GM21529 (cell line): ENCODE measurements at regions not wholly inside any gene's neighbourhood (a gene's known extent, or its start where the extent isn't known, plus 50 kb on each side); places are given as distances from the start of the nearest gene placed in this dataset.

Experiments used
- ATAC-seq: cut with Tn5 transposase; IDR thresholded peaks from one replicate; pipeline ENCODE4 v1.9.1; 2021; ENCODE audit not compliant: unreplicated experiment

- no peak for ATAC-seq
Measured at GRCh38 chr3:95418251-95418650, 1355.4 kb downstream of the NSUN3 start.

- no peak for ATAC-seq
Measured at GRCh38 chr3:95424279-95424678, 1361.4 kb downstream of the NSUN3 start.

DNA sequence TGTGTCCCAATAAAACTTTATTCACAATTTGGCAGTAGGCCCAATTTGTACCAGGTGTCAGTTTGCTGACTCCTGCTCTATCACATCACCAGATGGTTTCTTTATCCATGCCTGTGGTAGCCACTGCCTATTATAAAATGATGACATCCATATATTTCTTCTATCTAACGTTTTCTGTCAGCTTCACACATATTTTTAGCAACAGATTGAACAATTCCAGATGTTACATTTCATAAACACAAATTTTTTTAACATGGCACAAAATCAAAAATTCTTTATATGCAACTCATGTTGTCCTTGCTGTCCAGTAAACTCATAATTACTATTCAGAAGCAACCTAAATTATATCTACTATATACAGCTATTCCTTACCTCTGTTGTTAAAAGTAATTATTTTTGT, 1371.6 kb downstream of the NSUN3 start:
- ATAC-seq: no peak

DNA sequence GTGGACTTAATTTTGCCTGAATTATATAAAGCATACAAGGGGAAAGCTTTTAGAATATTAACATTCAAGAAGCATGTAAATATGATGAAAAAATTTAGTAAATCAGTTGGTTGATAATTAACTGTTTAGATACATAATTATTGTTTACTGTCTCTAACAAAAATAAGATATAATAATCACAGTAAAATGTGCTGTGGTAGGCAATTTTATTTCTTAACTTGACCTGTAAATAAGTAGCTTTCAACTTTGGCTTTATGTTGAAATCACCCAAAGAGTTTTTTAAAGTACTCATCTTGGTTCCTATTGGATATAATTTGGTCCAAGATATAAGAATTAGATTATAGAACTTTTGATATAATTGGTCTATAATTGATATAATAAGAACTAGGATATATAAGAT, 1374.5 kb downstream of the NSUN3 start:
- no peak for ATAC-seq

DNA sequence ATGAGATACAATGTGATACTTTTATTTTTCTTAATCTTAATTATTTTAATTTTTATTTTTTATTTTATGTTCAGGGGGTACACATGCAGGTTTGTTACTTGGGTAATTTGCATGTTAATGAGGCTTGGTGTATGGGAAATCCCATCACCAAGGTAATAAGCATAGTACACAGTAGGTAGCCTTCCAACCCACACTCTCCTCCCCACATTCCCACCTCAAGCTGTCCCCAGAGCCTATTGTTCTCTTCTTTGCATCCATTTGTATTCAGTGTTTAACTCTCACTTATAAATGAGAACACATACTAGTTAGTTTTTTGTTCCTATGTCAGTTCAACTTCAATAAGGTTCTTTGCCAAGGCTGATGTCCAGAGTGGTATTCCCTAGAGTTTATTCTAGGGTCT, 1375.4 kb downstream of the NSUN3 start:
- ATAC-seq: no peak

DNA sequence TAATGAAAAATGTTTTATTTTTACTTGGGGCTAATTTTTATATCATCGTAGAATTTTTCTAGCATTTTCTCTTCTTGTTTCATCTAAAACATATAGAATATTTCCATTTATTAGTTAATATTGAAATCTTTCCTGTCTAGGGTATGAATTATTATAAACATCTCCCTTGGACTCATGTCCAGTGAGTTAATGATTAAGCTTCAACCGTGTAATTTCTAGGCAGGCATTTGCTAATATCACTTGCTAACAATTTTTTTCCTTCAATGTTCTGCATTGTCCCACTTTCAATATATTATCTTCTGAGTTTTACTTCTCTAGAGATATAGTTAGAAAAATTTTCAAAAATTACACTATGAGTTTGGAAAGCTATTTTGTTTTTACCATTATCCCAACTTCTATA, 1371.6 kb upstream of the EPHA6 start:
- ATAC-seq: no peak

- ATAC-seq: no peak
Measured at GRCh38 chr3:95449841-95450240, 1364.6 kb upstream of the EPHA6 start.

DNA sequence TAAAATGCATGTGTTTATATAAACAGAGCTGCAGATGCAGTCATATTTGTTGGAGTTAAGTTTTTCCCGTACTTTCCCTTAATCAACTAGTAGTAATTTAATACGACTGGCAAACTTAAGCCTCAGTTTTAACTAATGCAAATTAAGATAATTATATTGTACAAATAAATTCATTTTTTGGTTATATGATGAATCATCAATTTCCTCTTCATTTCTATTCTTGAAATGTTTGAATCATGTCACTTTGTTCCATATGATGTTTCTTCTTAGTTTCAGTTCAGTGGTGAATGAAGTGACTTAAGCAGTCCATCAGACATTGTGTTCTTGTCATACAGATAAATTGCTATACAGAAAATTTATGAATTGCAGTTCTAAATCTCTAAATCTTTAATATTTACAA, 1361.2 kb upstream of the EPHA6 start:
- no peak for ATAC-seq

GRCh38 chr3:95456835-95457234, 1357.6 kb upstream of the EPHA6 start:
- ATAC-seq: no peak

- ATAC-seq: no peak
Measured at GRCh38 chr3:95459706-95460105, 1354.7 kb upstream of the EPHA6 start.

GRCh38 chr3:95460274-95460673, 1354.1 kb upstream of the EPHA6 start:
- no peak for ATAC-seq

GRCh38 chr3:95462161-95462560, 1352.2 kb upstream of the EPHA6 start:
- ATAC-seq: no peak

- ATAC-seq: no peak
Measured at GRCh38 chr3:95464346-95464745, 1350.0 kb upstream of the EPHA6 start.

GRCh38 chr3:95468331-95468730, 1346.1 kb upstream of the EPHA6 start:
- ATAC-seq: no peak

- no peak for ATAC-seq
Measured at GRCh38 chr3:95474338-95474737, 1340.1 kb upstream of the EPHA6 start.

DNA sequence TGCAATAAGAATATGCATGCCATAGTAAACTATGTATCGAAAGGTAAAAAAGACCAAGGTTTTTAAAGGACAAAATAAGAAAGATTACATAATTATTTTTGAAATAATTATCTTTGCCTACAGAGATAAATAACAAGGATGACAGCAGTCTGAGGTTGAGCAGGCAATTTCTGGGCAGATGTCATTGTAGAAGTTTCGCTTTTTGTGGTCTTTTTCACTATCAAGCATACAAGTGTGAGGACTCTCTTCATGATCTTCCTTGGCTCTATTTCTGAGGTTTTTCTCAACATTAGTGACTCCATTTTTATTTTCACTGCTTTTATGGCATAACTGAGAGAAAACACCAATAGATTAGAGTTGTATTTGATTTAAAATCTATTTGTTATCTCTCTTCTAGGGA, 1337.9 kb upstream of the EPHA6 start:
- ATAC-seq: no peak

DNA sequence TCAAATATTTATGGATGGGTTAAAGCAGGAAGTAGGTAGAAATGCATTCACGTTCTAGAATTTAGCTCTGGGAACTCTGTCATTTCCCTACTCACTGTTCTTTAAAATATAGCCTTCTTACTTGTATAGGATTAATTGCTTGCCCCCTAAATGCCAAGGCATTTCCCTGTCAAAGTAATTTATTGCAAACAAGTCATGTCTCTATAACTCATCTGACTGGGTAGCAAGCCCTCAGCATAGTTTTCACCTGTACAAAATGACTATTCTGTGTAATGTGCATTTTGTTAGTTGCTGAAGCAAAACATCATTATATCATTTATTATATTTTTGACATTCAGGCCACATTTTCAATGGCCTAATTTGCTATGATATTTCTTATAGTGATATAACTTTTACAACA, 1308.2 kb upstream of the EPHA6 start:
- ATAC-seq: no peak

- ATAC-seq: no peak
Measured at GRCh38 chr3:95508124-95508523, 1306.3 kb upstream of the EPHA6 start.

- no peak for ATAC-seq
Measured at GRCh38 chr3:95511828-95512227, 1302.6 kb upstream of the EPHA6 start.

DNA sequence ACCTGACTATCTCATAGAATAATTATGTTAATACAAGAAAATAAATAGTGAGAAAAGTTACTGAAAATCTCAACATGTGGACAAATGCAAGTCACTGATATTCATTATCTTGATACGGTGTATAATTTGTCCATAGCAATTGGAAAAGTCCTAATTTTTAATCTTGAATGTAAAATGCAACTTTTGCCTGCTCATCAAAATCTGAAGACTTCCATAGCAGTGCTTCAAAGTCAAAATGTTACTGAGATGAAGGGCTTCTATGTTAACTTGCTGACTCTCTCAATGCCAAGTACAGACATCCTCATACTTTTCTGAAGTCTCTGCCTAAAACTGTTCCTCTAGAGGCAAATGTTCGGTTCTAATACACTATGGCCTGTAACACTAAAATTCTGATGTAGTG, 1300.1 kb upstream of the EPHA6 start:
- no peak for ATAC-seq

DNA sequence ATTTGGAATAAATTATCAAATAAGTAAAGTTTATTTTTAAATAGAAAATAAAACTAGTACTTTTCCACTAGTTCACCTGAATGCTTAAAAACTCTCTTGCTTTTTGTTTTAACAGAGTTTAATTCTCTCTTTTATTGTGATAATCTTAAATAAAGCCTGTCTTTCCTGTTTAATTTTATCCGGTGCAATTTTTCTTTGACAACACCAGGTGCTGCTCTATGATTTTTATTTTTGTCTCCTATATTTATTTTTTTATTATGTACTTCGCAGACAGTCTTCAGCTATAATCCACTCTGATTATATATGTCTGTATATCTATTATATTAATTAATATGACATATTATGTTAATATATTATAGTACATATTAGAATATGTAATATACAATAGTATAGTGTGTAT, 1293.0 kb upstream of the EPHA6 start:
- ATAC-seq: no peak

DNA sequence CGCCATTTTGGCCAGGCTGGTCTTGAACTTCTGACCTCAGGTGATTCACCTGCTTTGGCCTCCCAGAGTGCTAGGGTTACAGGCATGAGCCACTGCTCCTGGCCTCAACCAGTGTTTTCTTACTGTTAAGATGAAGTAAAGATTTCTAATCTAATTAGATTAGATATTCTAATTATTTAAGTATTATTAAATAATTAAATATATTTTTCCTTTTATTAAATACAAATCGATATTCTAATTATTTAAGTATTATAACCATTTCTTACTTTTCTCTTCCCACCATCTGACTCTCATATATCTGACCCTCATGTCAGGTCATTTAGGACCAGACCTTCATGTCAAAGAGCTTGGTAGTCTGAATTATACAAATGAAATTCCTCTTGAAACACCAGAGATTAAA, 1291.9 kb upstream of the EPHA6 start:
- no peak for ATAC-seq

DNA sequence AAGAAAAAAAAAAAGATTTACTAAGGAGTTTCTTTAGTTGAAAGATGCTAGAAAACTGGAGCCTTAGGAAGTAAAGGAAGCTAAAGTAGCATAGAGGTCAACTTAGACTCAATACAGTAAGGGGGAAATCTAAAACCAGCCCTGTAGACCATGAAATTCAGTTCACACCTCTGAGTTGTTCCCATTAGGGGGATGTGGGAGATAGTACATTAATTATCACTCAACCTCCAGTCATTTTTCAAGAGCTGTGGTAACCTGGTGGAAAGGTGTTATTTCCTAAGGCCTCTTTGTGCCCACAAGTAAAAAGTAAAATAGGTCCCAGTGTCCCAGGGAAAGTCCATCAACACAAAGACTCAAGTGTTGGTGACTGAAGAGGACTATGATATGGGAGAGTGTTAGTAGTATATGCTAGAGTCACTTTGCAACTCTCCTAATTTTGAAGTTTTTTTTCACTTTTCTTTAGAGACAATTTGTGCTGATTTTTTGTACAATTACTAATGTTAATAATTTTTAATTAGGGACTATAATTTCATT, 1274.4 kb upstream of the EPHA6 start:
- no peak for ATAC-seq

DNA sequence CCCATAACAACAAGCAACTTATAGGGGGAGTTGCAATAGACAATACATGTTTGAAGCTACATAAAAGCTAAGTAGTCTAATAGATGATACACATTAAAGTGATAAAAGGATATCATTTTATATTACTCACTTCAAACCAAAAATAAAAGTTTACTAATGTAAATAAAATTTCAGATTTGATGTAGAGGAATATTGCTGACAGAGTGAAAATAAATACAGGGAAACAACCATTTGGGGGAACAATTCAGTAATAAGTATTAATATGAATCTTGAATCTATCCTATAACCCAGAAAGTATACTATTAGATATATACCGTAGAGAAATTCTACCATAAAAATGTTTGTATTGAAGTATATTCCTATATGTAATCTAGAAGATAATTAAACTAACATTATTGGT, 1248.9 kb upstream of the EPHA6 start:
- ATAC-seq: no peak
